Neural crest cell (in vitro differentiated cells): ENCODE measurements at regions not wholly inside any gene's neighbourhood (a gene's known extent, or its start where the extent isn't known, plus 50 kb on each side); places are given as distances from the start of the nearest gene placed in this dataset.

Experiments used
- DNase-seq: peaks from one replicate; pipeline ENCODE4 v3.0.0; 2021; ENCODE audit warnings: low read depth, mixed read lengths, low spot score
- H3K27ac Mint-ChIP-seq: one replicate; pipeline ENCODE4 v1.8.0; 2021; ENCODE audit warnings: mild to moderate bottlenecking, mixed read lengths; ENCODE audit not compliant: unreplicated experiment
- H3K27me3 Mint-ChIP-seq: 2 replicates; pipeline ENCODE4 v1.8.0; 2021; ENCODE audit warnings: low read depth, mild to moderate bottlenecking, mixed read lengths
- H3K36me3 Mint-ChIP-seq: 2 replicates; pipeline ENCODE4 v1.8.0; 2021; ENCODE audit warnings: low read depth, mild to moderate bottlenecking, mixed read lengths
- H3K4me1 Mint-ChIP-seq: 2 replicates; pipeline ENCODE4 v1.8.0; 2021; ENCODE audit warnings: mixed read lengths
- H3K4me3 Mint-ChIP-seq: one replicate; pipeline ENCODE4 v1.8.0; 2021; ENCODE audit warnings: mild to moderate bottlenecking, mixed read lengths
- H3K9me3 Mint-ChIP-seq: 2 replicates; pipeline ENCODE4 v1.8.0; 2021; ENCODE audit warnings: mixed read lengths
- CTCF ChIP-seq: fragments of 200-600 bp; sonication (generic); conservative IDR thresholded peaks from 2 replicates; pipeline ENCODE4 v1.5.0; 2021; ENCODE audit warnings: antibody characterized with exemption, mild to moderate bottlenecking

- Mint-ChIP-seq H3K27ac (no peak overlapping the region), H3K27me3 (no peaks in the 10 kb centered on the region), H3K36me3 (no peaks in the 10 kb centered on the region), H3K4me1 (peaks cover 8% of the 10 kb centered on the region), H3K9me3 (peaks cover 5% of the 10 kb centered on the region), H3K4me3 (no peak overlapping the region)
- no peak for DNase-seq
- no peak for TF ChIP-seq CTCF
Measured at GRCh38 chr6:43941174-43941573, 171.2 kb downstream of the VEGFA start.

- Mint-ChIP-seq H3K9me3 (peaks cover 3% of the 10 kb centered on the region), H3K36me3 (no peaks in the 10 kb centered on the region), H3K27ac (no peak overlapping the region), H3K27me3 (no peaks in the 10 kb centered on the region), H3K4me3 (no peak overlapping the region), H3K4me1 (peaks cover 8% of the 10 kb centered on the region)
- no peak for DNase-seq
- no peak for TF ChIP-seq CTCF
Measured at GRCh38 chr6:43940393-43941087, 170.5 kb downstream of the VEGFA start.

- Mint-ChIP-seq H3K4me1 (peaks cover 8% of the 10 kb centered on the region), H3K4me3 (no peak overlapping the region), H3K9me3 (peaks cover 3% of the 10 kb centered on the region), H3K27ac (no peak overlapping the region), H3K27me3 (no peaks in the 10 kb centered on the region), H3K36me3 (no peaks in the 10 kb centered on the region)
- TF ChIP-seq CTCF: no peak
- DNase-seq: no peak
Measured at GRCh38 chr6:43940071-43940392, 170.0 kb downstream of the VEGFA start.

GRCh38 chr6:43939281-43940070 is 169.5 kb downstream of the VEGFA start:
- Mint-ChIP-seq H3K27ac (peak overlapping the region; percentile 61), H3K4me1 (peaks cover 8% of the 10 kb centered on the region), H3K27me3 (no peaks in the 10 kb centered on the region), H3K36me3 (no peaks in the 10 kb centered on the region), H3K4me3 (no peak overlapping the region), H3K9me3 (peaks cover 2% of the 10 kb centered on the region)
- DNase-seq: no peak
- TF ChIP-seq CTCF: no peak

GRCh38 chr6:43938178-43939105 is 168.4 kb downstream of the VEGFA start:
- Mint-ChIP-seq H3K9me3 (no peaks in the 10 kb centered on the region), H3K36me3 (no peaks in the 10 kb centered on the region), H3K4me1 (peaks cover 15% of the 10 kb centered on the region), H3K4me3 (no peak overlapping the region), H3K27me3 (no peaks in the 10 kb centered on the region), H3K27ac (peak overlapping the region; percentile 61)
- no peak for DNase-seq
- no peak for TF ChIP-seq CTCF
